ENCODE measurements at regions not wholly inside any gene's neighbourhood (a gene's known extent, or its start where the extent isn't known, plus 50 kb on each side); places are given as distances from the start of the nearest gene placed in this dataset.

- Histone ChIP-seq H3K4me1 (ENCODE audit: insufficient read depth, low read length) (no peaks in the 10 kb centered on the region), H3K9me3 (ENCODE audit: insufficient read depth, low read depth, low read length) (no peaks in the 10 kb centered on the region), H3K36me3 (ENCODE audit: insufficient read depth, low read length) (no peaks in the 10 kb centered on the region), H3K27ac (ENCODE audit: low read depth, low read length) (no peak overlapping the region), H3K9ac (ENCODE audit: low read depth, low read length) (no peak overlapping the region), H3K4me3 (ENCODE audit: low read length) (no peak overlapping the region), H3K27me3 (ENCODE audit: insufficient read depth, low read length) (no peaks in the 10 kb centered on the region)
- WGBS, result 93% methylated on average over 14 of the region's 14 CpGs
These were observed 611.2 kb upstream of the MGMT start for GRCh38 chr10:128855618-128856428.

- no peak overlapping the region for H3K4me3 ChIP-seq (ENCODE audit: low read length)
- no peak overlapping the region for H3K9ac ChIP-seq (ENCODE audit: low read depth, low read length)
- H3K27me3 ChIP-seq (ENCODE audit: insufficient read depth, low read length), result no peaks in the 10 kb centered on the region
- no peaks in the 10 kb centered on the region for H3K36me3 ChIP-seq (ENCODE audit: insufficient read depth, low read length)
- H3K27ac ChIP-seq (ENCODE audit: low read depth, low read length), result no peak overlapping the region
- 72% methylated on average over 7 of the region's 8 CpGs for WGBS
- H3K4me1 ChIP-seq (ENCODE audit: insufficient read depth, low read length), result no peaks in the 10 kb centered on the region
- H3K9me3 ChIP-seq (ENCODE audit: insufficient read depth, low read depth, low read length), result no peaks in the 10 kb centered on the region
These were observed 607.2 kb upstream of the MGMT start for GRCh38 chr10:128859738-128860386.

GRCh38 chr10:128860574-128860973 is 606.5 kb upstream of the MGMT start:
- Histone ChIP-seq H3K9ac (ENCODE audit: low read depth, low read length) (no peak overlapping the region), H3K4me1 (ENCODE audit: insufficient read depth, low read length) (no peaks in the 10 kb centered on the region), H3K27ac (ENCODE audit: low read depth, low read length) (no peak overlapping the region), H3K4me3 (ENCODE audit: low read length) (no peak overlapping the region), H3K27me3 (ENCODE audit: insufficient read depth, low read length) (no peaks in the 10 kb centered on the region), H3K9me3 (ENCODE audit: insufficient read depth, low read depth, low read length) (no peaks in the 10 kb centered on the region), H3K36me3 (ENCODE audit: insufficient read depth, low read length) (no peaks in the 10 kb centered on the region)
- 84% methylated on average over 9 of the region's 9 CpGs for WGBS

GRCh38 chr10:128861018-128861901 is 605.8 kb upstream of the MGMT start:
- H3K4me3 ChIP-seq (ENCODE audit: low read length), result no peak overlapping the region
- H3K4me1 ChIP-seq (ENCODE audit: insufficient read depth, low read length), result no peaks in the 10 kb centered on the region
- WGBS, result 95% methylated on average over 13 of the region's 15 CpGs
- no peak overlapping the region for H3K27ac ChIP-seq (ENCODE audit: low read depth, low read length)
- no peaks in the 10 kb centered on the region for H3K27me3 ChIP-seq (ENCODE audit: insufficient read depth, low read length)
- no peak overlapping the region for H3K9ac ChIP-seq (ENCODE audit: low read depth, low read length)
- H3K36me3 ChIP-seq (ENCODE audit: insufficient read depth, low read length), result no peaks in the 10 kb centered on the region
- no peaks in the 10 kb centered on the region for H3K9me3 ChIP-seq (ENCODE audit: insufficient read depth, low read depth, low read length)

- Histone ChIP-seq H3K9me3 (ENCODE audit: insufficient read depth, low read depth, low read length) (no peaks in the 10 kb centered on the region), H3K4me3 (ENCODE audit: low read length) (no peak overlapping the region), H3K36me3 (ENCODE audit: insufficient read depth, low read length) (no peaks in the 10 kb centered on the region), H3K27ac (ENCODE audit: low read depth, low read length) (no peak overlapping the region), H3K4me1 (ENCODE audit: insufficient read depth, low read length) (no peaks in the 10 kb centered on the region), H3K27me3 (ENCODE audit: insufficient read depth, low read length) (no peaks in the 10 kb centered on the region), H3K9ac (ENCODE audit: low read depth, low read length) (no peak overlapping the region)
- WGBS, result 96% methylated on average over 6 of the region's 6 CpGs
These were observed 603.6 kb upstream of the MGMT start for GRCh38 chr10:128863411-128863810.

- 97% methylated on average over 8 of the region's 8 CpGs for WGBS
- no peaks in the 10 kb centered on the region for H3K27me3 ChIP-seq (ENCODE audit: insufficient read depth, low read length)
- H3K9me3 ChIP-seq (ENCODE audit: insufficient read depth, low read depth, low read length), result no peaks in the 10 kb centered on the region
- no peak overlapping the region for H3K27ac ChIP-seq (ENCODE audit: low read depth, low read length)
- H3K4me3 ChIP-seq (ENCODE audit: low read length), result no peak overlapping the region
- H3K36me3 ChIP-seq (ENCODE audit: insufficient read depth, low read length), result no peaks in the 10 kb centered on the region
- no peak overlapping the region for H3K9ac ChIP-seq (ENCODE audit: low read depth, low read length)
- H3K4me1 ChIP-seq (ENCODE audit: insufficient read depth, low read length), result no peaks in the 10 kb centered on the region
These were observed 603.1 kb upstream of the MGMT start for GRCh38 chr10:128863823-128864405.

GRCh38 chr10:128864554-128865295 is 602.3 kb upstream of the MGMT start:
- Histone ChIP-seq H3K9me3 (ENCODE audit: insufficient read depth, low read depth, low read length) (no peaks in the 10 kb centered on the region), H3K27me3 (ENCODE audit: insufficient read depth, low read length) (no peaks in the 10 kb centered on the region), H3K27ac (ENCODE audit: low read depth, low read length) (no peak overlapping the region), H3K4me3 (ENCODE audit: low read length) (no peak overlapping the region), H3K9ac (ENCODE audit: low read depth, low read length) (no peak overlapping the region), H3K36me3 (ENCODE audit: insufficient read depth, low read length) (no peaks in the 10 kb centered on the region), H3K4me1 (ENCODE audit: insufficient read depth, low read length) (no peaks in the 10 kb centered on the region)
- 94% methylated on average over 13 of the region's 13 CpGs for WGBS

- WGBS, result 88% methylated on average over 13 of the region's 14 CpGs
- Histone ChIP-seq H3K4me1 (ENCODE audit: insufficient read depth, low read length) (no peaks in the 10 kb centered on the region), H3K9me3 (ENCODE audit: insufficient read depth, low read depth, low read length) (no peaks in the 10 kb centered on the region), H3K36me3 (ENCODE audit: insufficient read depth, low read length) (no peaks in the 10 kb centered on the region), H3K27me3 (ENCODE audit: insufficient read depth, low read length) (no peaks in the 10 kb centered on the region), H3K4me3 (ENCODE audit: low read length) (no peak overlapping the region), H3K27ac (ENCODE audit: low read depth, low read length) (no peak overlapping the region), H3K9ac (ENCODE audit: low read depth, low read length) (no peak overlapping the region)
These were observed 601.4 kb upstream of the MGMT start for GRCh38 chr10:128865436-128866195.

GRCh38 chr10:128866551-128866950 is 600.5 kb upstream of the MGMT start:
- Histone ChIP-seq H3K4me3 (ENCODE audit: low read length) (no peak overlapping the region), H3K9ac (ENCODE audit: low read depth, low read length) (no peak overlapping the region), H3K27ac (ENCODE audit: low read depth, low read length) (no peak overlapping the region), H3K36me3 (ENCODE audit: insufficient read depth, low read length) (no peaks in the 10 kb centered on the region), H3K9me3 (ENCODE audit: insufficient read depth, low read depth, low read length) (no peaks in the 10 kb centered on the region), H3K4me1 (ENCODE audit: insufficient read depth, low read length) (no peaks in the 10 kb centered on the region), H3K27me3 (ENCODE audit: insufficient read depth, low read length) (no peaks in the 10 kb centered on the region)
- WGBS, result 80% methylated on average over 5 of the region's 5 CpGs

GRCh38 chr10:128867210-128867609 is 599.8 kb upstream of the MGMT start:
- WGBS, result 90% methylated on average over 8 of the region's 8 CpGs
- Histone ChIP-seq H3K27me3 (ENCODE audit: insufficient read depth, low read length) (no peaks in the 10 kb centered on the region), H3K9ac (ENCODE audit: low read depth, low read length) (no peak overlapping the region), H3K4me1 (ENCODE audit: insufficient read depth, low read length) (no peaks in the 10 kb centered on the region), H3K27ac (ENCODE audit: low read depth, low read length) (no peak overlapping the region), H3K36me3 (ENCODE audit: insufficient read depth, low read length) (no peaks in the 10 kb centered on the region), H3K9me3 (ENCODE audit: insufficient read depth, low read depth, low read length) (no peaks in the 10 kb centered on the region), H3K4me3 (ENCODE audit: low read length) (no peak overlapping the region)
